H1 (cell line): ENCODE measurements at regions not wholly inside any gene's neighbourhood (a gene's known extent, or its start where the extent isn't known, plus 50 kb on each side); places are given as distances from the start of the nearest gene placed in this dataset.

Experiments used
- EP300 ChIP-seq, 2 experiments: IDR thresholded peaks; 1 replicate in 1 of 2; 2 replicates in 1 of 2; pipeline ENCODE4 v1.6.1; 2011 to 2012; ENCODE audit warnings: low read depth in 2 of 2, low read length in 2 of 2, mild to moderate bottlenecking in 2 of 2, borderline replicate concordance in 1 of 2, inconsistent platforms in 1 of 2, moderate library complexity in 1 of 2
- KDM5A ChIP-seq: fragments of 200-600 bp; IDR thresholded peaks from 2 replicates; pipeline ENCODE4 v1.7.1; 2012; ENCODE audit warnings: mild to moderate bottlenecking, low read length, inconsistent platforms, mixed read lengths
- MAFK ChIP-seq: IDR thresholded peaks from 2 replicates; pipeline ENCODE4 v1.6.1; 2012; ENCODE audit warnings: low read depth, mild to moderate bottlenecking, improper control_type of control experiment, low read length
- TAF1 ChIP-seq: IDR thresholded peaks from 2 replicates; pipeline ENCODE4 v1.6.1; 2011; ENCODE audit warnings: mild to moderate bottlenecking, low read depth, low read length
- TCF12 ChIP-seq: IDR thresholded peaks from 2 replicates; pipeline ENCODE4 v1.6.1; 2011; ENCODE audit warnings: low read depth, mild to moderate bottlenecking, low read length

DNA sequence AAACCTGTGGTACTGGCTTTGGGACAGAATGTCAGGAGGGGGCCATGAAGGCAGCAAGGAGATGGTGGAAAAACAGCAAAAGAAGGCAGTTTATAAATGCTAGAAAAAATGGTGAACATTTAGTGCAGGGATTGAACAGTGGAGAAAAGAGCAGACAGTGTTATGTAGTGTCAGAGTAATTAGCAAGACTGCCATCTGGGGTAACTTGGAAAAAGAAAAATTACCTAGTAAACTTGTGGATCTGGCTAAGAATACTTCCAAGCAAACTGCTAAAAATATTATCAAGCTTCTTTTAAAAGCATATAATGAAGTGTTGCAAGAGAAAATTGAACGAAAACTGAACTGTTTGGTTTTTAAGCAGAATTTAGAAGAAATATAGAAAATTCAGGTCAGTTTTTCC lies 267.8 kb downstream of the INSIG2 start (continued):
- no peak for TF ChIP-seq EP300 (IDR thresholded peaks at IDR 0.05; ENCODE audit: borderline replicate concordance in 1 of 2, low read depth in 2 of 2, low read length in 2 of 2)
- no peak for TF ChIP-seq TCF12
- no peak for TF ChIP-seq TAF1
- no peak for TF ChIP-seq MAFK
- no peak for TF ChIP-seq KDM5A
